NT2/D1 (cell line): ENCODE measurements at regions not wholly inside any gene's neighbourhood (a gene's known extent, or its start where the extent isn't known, plus 50 kb on each side); places are given as distances from the start of the nearest gene placed in this dataset.
"Not testable (repeated sequence)": the region's sequence is repeated elsewhere in the genome, so short reads cannot be mapped to it uniquely, and the experiment has no call there.

Source experiments
- DNase-seq: peaks from one replicate; pipeline ENCODE4 v3.0.0-alpha.2; 2011; ENCODE audit warnings: low read depth, low spot score
- H3K27me3 ChIP-seq: 2 replicates; pipeline ENCODE4 v1.6.0; 2011; ENCODE audit warnings: mild to moderate bottlenecking; ENCODE audit not compliant: insufficient read length, insufficient read depth
- H3K36me3 ChIP-seq: 2 replicates; pipeline ENCODE4 v1.6.1; 2011; ENCODE audit warnings: mild to moderate bottlenecking, low read length, mixed read lengths; ENCODE audit not compliant: insufficient read depth, insufficient read length
- H3K4me1 ChIP-seq: 2 replicates; pipeline ENCODE4 v1.5.1; 2011; ENCODE audit not compliant: insufficient read depth, insufficient read length
- H3K4me3 ChIP-seq: 2 replicates; pipeline ENCODE4 v1.5.1; 2011; ENCODE audit warnings: low read depth; ENCODE audit not compliant: insufficient read length
- H3K9ac ChIP-seq: 2 replicates; pipeline ENCODE4 v1.6.0; 2011; ENCODE audit warnings: low read depth; ENCODE audit not compliant: insufficient read length
- H3K9me3 ChIP-seq: 2 replicates; pipeline ENCODE4 v1.5.1; 2011; ENCODE audit warnings: mild to moderate bottlenecking, low read length; ENCODE audit not compliant: insufficient read depth
- SUZ12 ChIP-seq: IDR thresholded peaks from 2 replicates; pipeline ENCODE4 v1.6.1; 2011; ENCODE audit not compliant: insufficient read length, insufficient read depth; ENCODE audit errors: extremely low read depth
- YY1 ChIP-seq: IDR thresholded peaks from 2 replicates; pipeline ENCODE4 v1.6.1; 2011; ENCODE audit not compliant: insufficient read length, insufficient read depth
- ZNF274 ChIP-seq: IDR thresholded peaks from 2 replicates; pipeline ENCODE4 v1.6.1; 2011; ENCODE audit warnings: mild to moderate bottlenecking, low read depth, low read length

DNA sequence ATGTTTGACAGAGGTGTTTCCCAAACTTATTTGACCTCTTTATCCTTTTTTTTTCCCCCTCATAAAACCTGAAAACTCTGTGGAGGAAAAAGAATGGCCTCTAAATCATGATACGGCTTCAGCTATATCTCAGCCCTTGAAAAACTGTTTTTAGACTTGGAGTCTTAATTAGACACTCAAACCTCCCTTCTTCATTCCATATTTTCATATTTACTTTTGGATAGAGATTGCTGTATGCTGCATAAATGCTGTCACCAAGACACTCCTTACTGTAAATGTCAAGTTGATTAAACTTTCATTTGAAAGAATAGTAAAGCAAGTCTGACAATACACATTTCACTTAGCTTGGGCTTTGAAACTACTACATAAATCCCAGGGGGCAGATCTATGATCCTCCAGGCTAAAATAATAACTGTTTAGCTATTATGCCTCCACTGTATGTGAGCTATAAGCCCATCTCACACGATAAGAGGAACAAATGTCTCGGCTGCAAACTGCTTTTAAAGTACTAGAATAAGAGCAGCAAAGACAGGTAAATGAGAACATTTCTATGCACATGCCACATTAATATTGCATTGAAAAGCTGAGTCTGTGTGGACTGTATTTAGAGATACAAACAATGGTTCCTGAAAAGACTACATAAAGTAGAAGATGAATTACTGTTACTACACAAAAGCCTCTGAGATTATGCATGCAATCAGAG lies 141.3 kb upstream of the HMGN3 start:
- Histone ChIP-seq H3K27me3 (no peaks in the 10 kb centered on the region), H3K4me3 (no peak overlapping the region), H3K9ac (no peak overlapping the region), H3K36me3 (no peaks in the 10 kb centered on the region), H3K4me1 (no peaks in the 10 kb centered on the region), H3K9me3 (no peaks in the 10 kb centered on the region)
- no peak for DNase-seq
- TF ChIP-seq ZNF274, result no peak
- no peak for TF ChIP-seq YY1
- TF ChIP-seq SUZ12, result no peak

GRCh38 chr6:79374308-79374707 lies 139.8 kb upstream of the HMGN3 start:
- DNase-seq, result no peak
- no peak for TF ChIP-seq YY1
- no peak for TF ChIP-seq SUZ12
- Histone ChIP-seq H3K9me3 (peaks cover 13% of the 10 kb centered on the region), H3K27me3 (no peaks in the 10 kb centered on the region), H3K4me1 (no peaks in the 10 kb centered on the region), H3K4me3 (no peak overlapping the region), H3K36me3 (no peaks in the 10 kb centered on the region), H3K9ac (no peak overlapping the region)

GRCh38 chr6:79373880-79374279 lies 139.4 kb upstream of the HMGN3 start:
- no peak for DNase-seq
- Histone ChIP-seq H3K9me3 (peaks cover 17% of the 10 kb centered on the region), H3K4me1 (no peaks in the 10 kb centered on the region), H3K4me3 (no peak overlapping the region), H3K36me3 (no peaks in the 10 kb centered on the region), H3K9ac (no peak overlapping the region), H3K27me3 (no peaks in the 10 kb centered on the region)
- TF ChIP-seq SUZ12 (no peak), YY1 (no peak), ZNF274 (no peak)

- Histone ChIP-seq H3K9me3 (peaks cover 23% of the 10 kb centered on the region), H3K27me3 (no peaks in the 10 kb centered on the region), H3K4me1 (no peaks in the 10 kb centered on the region), H3K9ac (no peak overlapping the region), H3K4me3 (no peak overlapping the region), H3K36me3 (no peaks in the 10 kb centered on the region)
- DNase-seq, result no peak
- TF ChIP-seq YY1 (no peak), SUZ12 (no peak), ZNF274 (no peak)
These were observed 138.8 kb upstream of the HMGN3 start for GRCh38 chr6:79373246-79373645.

DNA sequence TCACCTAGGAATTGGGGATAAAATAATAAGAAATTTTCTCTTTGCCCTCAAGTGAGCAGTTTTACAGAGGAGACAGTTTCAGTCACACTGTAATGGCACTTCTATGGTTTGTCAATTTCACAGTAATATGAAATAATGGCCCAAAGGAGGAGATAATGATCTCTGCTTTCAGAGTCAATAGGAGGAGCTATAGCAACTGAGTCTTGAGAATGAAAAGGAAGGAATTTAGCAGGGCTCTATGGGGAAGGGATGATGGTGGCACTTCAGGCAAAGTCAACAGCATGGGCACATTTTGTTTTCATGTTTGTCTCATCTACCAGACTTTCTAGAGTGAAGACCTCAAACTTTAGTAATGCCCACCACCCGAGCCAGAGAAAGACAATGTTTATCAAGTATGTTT lies 138.3 kb upstream of the HMGN3 start:
- Histone ChIP-seq H3K9me3 (peaks cover 25% of the 10 kb centered on the region), H3K27me3 (no peaks in the 10 kb centered on the region), H3K9ac (no peak overlapping the region), H3K36me3 (no peaks in the 10 kb centered on the region), H3K4me1 (no peaks in the 10 kb centered on the region), H3K4me3 (no peak overlapping the region)
- DNase-seq, result no peak
- no peak for TF ChIP-seq YY1
- TF ChIP-seq SUZ12, result no peak
- TF ChIP-seq ZNF274, result no peak

DNA sequence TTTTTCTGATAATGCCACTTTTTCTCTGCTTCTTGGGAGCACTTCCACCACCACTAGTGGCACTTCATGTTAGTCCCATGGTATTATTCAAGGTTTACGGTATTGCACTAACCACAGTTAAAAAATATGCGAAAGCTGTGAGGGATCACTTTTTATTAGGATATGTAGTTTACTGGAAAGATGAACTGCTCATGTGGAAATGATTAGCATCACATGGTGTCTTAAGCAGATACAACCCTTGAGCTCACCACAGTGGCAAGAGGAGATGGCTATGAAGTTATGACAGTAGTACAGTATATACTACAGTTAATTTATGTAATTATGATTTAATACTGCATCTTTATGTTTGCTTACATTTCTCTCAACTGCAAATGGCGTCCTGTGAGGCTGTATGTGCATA lies 134.5 kb upstream of the HMGN3 start:
- DNase-seq, result no peak
- Histone ChIP-seq H3K27me3 (no peaks in the 10 kb centered on the region), H3K4me3 (no peak overlapping the region), H3K9ac (no peak overlapping the region), H3K36me3 (no peaks in the 10 kb centered on the region), H3K4me1 (no peaks in the 10 kb centered on the region), H3K9me3 (peaks cover 25% of the 10 kb centered on the region)
- TF ChIP-seq ZNF274, result no peak
- TF ChIP-seq YY1, result no peak
- TF ChIP-seq SUZ12, result no peak

- H3K9me3 ChIP-seq, H3K9ac ChIP-seq, H3K4me3 ChIP-seq, H3K4me1 ChIP-seq, DNase-seq, H3K27me3 ChIP-seq, H3K36me3 ChIP-seq: not testable (repeated sequence)
These were observed 129.0 kb upstream of the HMGN3 start for GRCh38 chr6:79363441-79363840.

DNA sequence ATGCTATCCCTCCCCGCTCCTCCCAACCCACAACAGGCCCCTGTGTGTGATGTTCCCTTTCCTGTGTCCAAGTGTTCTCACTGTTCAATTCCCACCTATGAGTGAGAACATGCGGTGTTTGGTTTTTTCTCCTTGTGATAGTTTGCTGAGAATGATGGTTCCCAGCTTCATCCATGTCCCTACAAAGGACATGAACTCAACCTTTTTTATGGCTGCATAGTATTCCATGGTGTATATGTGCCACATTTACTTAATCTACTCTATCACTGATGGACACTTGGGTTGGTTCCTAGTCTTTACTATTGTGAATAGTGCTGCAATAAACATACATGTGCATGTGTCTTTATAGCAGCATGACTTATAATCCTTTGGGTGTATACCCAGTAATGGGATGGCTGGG lies 126.6 kb upstream of the HMGN3 start:
- DNase-seq, H3K9me3 ChIP-seq, H3K4me3 ChIP-seq, H3K9ac ChIP-seq, H3K4me1 ChIP-seq, H3K36me3 ChIP-seq, H3K27me3 ChIP-seq: not testable (repeated sequence)
